Fibroblast of lung (primary cell): ENCODE measurements at regions not wholly inside any gene's neighbourhood (a gene's known extent, or its start where the extent isn't known, plus 50 kb on each side); places are given as distances from the start of the nearest gene placed in this dataset.

Experiments used
- DNase-seq, 2 donors: peaks; one replicate each; pipeline versions ENCODE4 v3.0.0 to v3.0.0-alpha.2; 2010; ENCODE audit warnings: low read depth in 2 of 2
- H2AFZ ChIP-seq: 2 replicates; pipeline ENCODE4 v1.5.1; 2012; ENCODE audit warnings: low read length, control low read depth, inconsistent platforms
- H3K27ac ChIP-seq: 2 replicates; pipeline ENCODE4 v1.5.1; 2011; ENCODE audit warnings: low read length, control low read depth; ENCODE audit not compliant: insufficient read depth
- H3K27me3 ChIP-seq: 2 replicates; pipeline ENCODE4 v1.5.1; 2011; ENCODE audit warnings: mild to moderate bottlenecking, low read length; ENCODE audit not compliant: control insufficient read depth, insufficient read depth
- H3K36me3 ChIP-seq: 2 replicates; pipeline ENCODE4 v1.5.1; 2011; ENCODE audit warnings: low read length; ENCODE audit not compliant: control insufficient read depth, insufficient read depth
- H3K4me1 ChIP-seq: 2 replicates; pipeline ENCODE4 v1.5.1; 2011; ENCODE audit warnings: low read length; ENCODE audit not compliant: control insufficient read depth, insufficient read depth; ENCODE audit errors: extremely low read depth
- H3K4me2 ChIP-seq: 2 replicates; pipeline ENCODE4 v1.5.1; 2011; ENCODE audit warnings: low read length, control low read depth; ENCODE audit not compliant: insufficient read depth; ENCODE audit errors: extremely low read depth
- H3K4me3 ChIP-seq, 4 experiments: fragments of 200-600 bp in 1 of 4; sonication (generic) in 1 of 4; replicated peaks in 1 of 4; 2 replicates each; pipeline ENCODE4 v1.5.1; 2011 to 2016; ENCODE audit warnings: low read length in 4 of 4, low read depth in 3 of 4, mild to moderate bottlenecking in 3 of 4, control low read depth in 2 of 4, inconsistent platforms in 1 of 4, mixed read lengths in 1 of 4; ENCODE audit not compliant: insufficient read depth in 1 of 4; ENCODE audit errors: control extremely low read depth in 1 of 4
- H3K79me2 ChIP-seq: 2 replicates; pipeline ENCODE4 v1.5.1; 2012; ENCODE audit warnings: mild to moderate bottlenecking, low read length, inconsistent platforms; ENCODE audit not compliant: control insufficient read depth, insufficient read depth
- H3K9ac ChIP-seq: 2 replicates; pipeline ENCODE4 v1.5.1; 2011; ENCODE audit warnings: mild to moderate bottlenecking, low read length, control low read depth; ENCODE audit not compliant: insufficient read depth
- H3K9me3 ChIP-seq: 2 replicates; pipeline ENCODE4 v1.5.1; 2012; ENCODE audit warnings: low read depth, low read length; ENCODE audit not compliant: control insufficient read depth, insufficient read depth
- H4K20me1 ChIP-seq: 2 replicates; pipeline ENCODE4 v1.5.1; 2011; ENCODE audit warnings: low read length; ENCODE audit not compliant: control insufficient read depth, insufficient read depth; ENCODE audit errors: extremely low read depth
- CTCF ChIP-seq, 2 donors: IDR thresholded peaks in 1 of 2; conservative IDR thresholded peaks in 1 of 2; 1 replicate in 1 of 2; 2 replicates in 1 of 2; pipeline ENCODE4 v1.5.1; 2011 to 2012; ENCODE audit warnings: low read length in 2 of 2, control low read depth in 1 of 2, inconsistent platforms in 1 of 2, low read depth in 1 of 2, mild to moderate bottlenecking in 1 of 2
- EZH2 ChIP-seq: IDR thresholded peaks from 2 replicates; pipeline ENCODE4 v1.5.1; 2012; ENCODE audit warnings: low read length, control low read depth, mild to moderate bottlenecking; ENCODE audit errors: missing control alignments

GRCh38 chr14:22220427-22220826 is 368.6 kb downstream of the DAD1 start:
- H3K4me1 ChIP-seq, result no peaks in the 10 kb centered on the region
- H3K79me2 ChIP-seq, result no peaks in the 10 kb centered on the region
- no peak overlapping the region for H3K27ac ChIP-seq
- H3K4me2 ChIP-seq, result no peak overlapping the region
- TF ChIP-seq CTCF (conservative IDR thresholded peaks at IDR 0.05 in 1 of 2, IDR thresholded peaks at IDR 0.05 in 1 of 2; ENCODE audit: low read depth in 1 of 2, low read length in 2 of 2) (no peak), EZH2 (no peak)
- no peaks in the 10 kb centered on the region for H3K36me3 ChIP-seq
- peak; percentile 21 to 35 for DNase-seq
- peaks cover 5% of the 10 kb centered on the region for H3K27me3 ChIP-seq
- H2AFZ ChIP-seq, result no peak overlapping the region
- H3K4me3 ChIP-seq, result no peak overlapping the region
- H3K9ac ChIP-seq, result no peak overlapping the region
- no peaks in the 10 kb centered on the region for H3K9me3 ChIP-seq
- H4K20me1 ChIP-seq, result no peaks in the 10 kb centered on the region

GRCh38 chr14:22218728-22219127 is 370.3 kb downstream of the DAD1 start:
- Histone ChIP-seq H3K79me2 (no peaks in the 10 kb centered on the region), H4K20me1 (no peaks in the 10 kb centered on the region), H3K36me3 (no peaks in the 10 kb centered on the region), H3K27me3 (peaks cover 5% of the 10 kb centered on the region), H3K4me1 (no peaks in the 10 kb centered on the region), H3K9ac (no peak overlapping the region), H3K9me3 (no peaks in the 10 kb centered on the region), H3K4me3 (no peak overlapping the region), H2AFZ (no peak overlapping the region), H3K4me2 (no peak overlapping the region), H3K27ac (no peak overlapping the region)
- TF ChIP-seq EZH2, result no peak
- TF ChIP-seq CTCF (conservative IDR thresholded peaks at IDR 0.05 in 1 of 2, IDR thresholded peaks at IDR 0.05 in 1 of 2; ENCODE audit: low read depth in 1 of 2, low read length in 2 of 2), result no peak
- no peak for DNase-seq

GRCh38 chr14:22213120-22213519 is 375.9 kb downstream of the DAD1 start:
- Histone ChIP-seq H3K4me1 (no peaks in the 10 kb centered on the region), H3K27me3 (no peaks in the 10 kb centered on the region), H3K4me2 (no peak overlapping the region), H2AFZ (no peak overlapping the region), H3K27ac (no peak overlapping the region), H3K9ac (no peak overlapping the region), H3K4me3 (no peak overlapping the region), H3K9me3 (no peaks in the 10 kb centered on the region), H4K20me1 (no peaks in the 10 kb centered on the region), H3K36me3 (no peaks in the 10 kb centered on the region), H3K79me2 (no peaks in the 10 kb centered on the region)
- DNase-seq, result peak in 1 of 2 donors; percentile 14
- TF ChIP-seq CTCF (conservative IDR thresholded peaks at IDR 0.05 in 1 of 2, IDR thresholded peaks at IDR 0.05 in 1 of 2; ENCODE audit: low read depth in 1 of 2, low read length in 2 of 2) (no peak), EZH2 (no peak)
